Mesendoderm (in vitro differentiated cells): ENCODE measurements at regions not wholly inside any gene's neighbourhood (a gene's known extent, or its start where the extent isn't known, plus 50 kb on each side); places are given as distances from the start of the nearest gene placed in this dataset.

Experiments used
- DNase-seq: peaks from one replicate; pipeline ENCODE4 v3.0.0; 2013
- H2AK5ac ChIP-seq: 2 replicates; pipeline ENCODE4 v1.6.1; 2013; ENCODE audit warnings: low read length, inconsistent platforms
- H2BK120ac ChIP-seq: 2 replicates; pipeline ENCODE4 v1.6.1; 2013; ENCODE audit warnings: low read depth, mild to moderate bottlenecking, low read length, moderate library complexity, mixed read lengths
- H2BK15ac ChIP-seq: replicated peaks from 2 replicates; pipeline ENCODE4 v1.6.1; 2013; ENCODE audit warnings: low read depth, mild to moderate bottlenecking, moderate library complexity
- H2BK5ac ChIP-seq: 2 replicates; pipeline ENCODE4 v1.6.1; 2013; ENCODE audit warnings: low read length, inconsistent platforms
- H3K18ac ChIP-seq: 2 replicates; pipeline ENCODE4 v1.6.1; 2013; ENCODE audit warnings: mild to moderate bottlenecking, low read length, mixed read lengths
- H3K23ac ChIP-seq: one replicate; pipeline ENCODE4 v1.6.1; 2013; ENCODE audit warnings: low read length
- H3K27ac ChIP-seq: 2 replicates; pipeline ENCODE4 v1.5.1; 2013; ENCODE audit warnings: low read depth, mild to moderate bottlenecking, inconsistent platforms, low read length, moderate library complexity
- H3K27me3 ChIP-seq: 2 replicates; pipeline ENCODE4 v1.6.1; 2013; ENCODE audit warnings: low read length, control low read depth, mild to moderate bottlenecking, inconsistent platforms; ENCODE audit not compliant: insufficient read depth, poor library complexity
- H3K36me3 ChIP-seq: 2 replicates; pipeline ENCODE4 v1.6.1; 2013; ENCODE audit warnings: low read length, inconsistent platforms; ENCODE audit not compliant: control insufficient read depth, insufficient read depth
- H3K4ac ChIP-seq: one replicate; pipeline ENCODE4 v1.6.1; 2013; ENCODE audit warnings: low read depth, mild to moderate bottlenecking, low read length, moderate library complexity
- H3K4me1 ChIP-seq: 2 replicates; pipeline ENCODE4 v1.6.1; 2013; ENCODE audit warnings: low read depth, low read length, inconsistent platforms; ENCODE audit not compliant: control insufficient read depth
- H3K4me2 ChIP-seq: 2 replicates; pipeline ENCODE4 v1.6.1; 2013; ENCODE audit warnings: low read length
- H3K4me3 ChIP-seq: 2 replicates; pipeline ENCODE4 v1.5.1; 2013; ENCODE audit warnings: mild to moderate bottlenecking, low read length
- H3K56ac ChIP-seq: one replicate; pipeline ENCODE4 v1.6.1; 2013; ENCODE audit warnings: low read length
- H3K79me1 ChIP-seq: 2 replicates; pipeline ENCODE4 v1.6.1; 2013; ENCODE audit warnings: low read length, inconsistent platforms
- H3K79me2 ChIP-seq: 2 replicates; pipeline ENCODE4 v1.6.1; 2013; ENCODE audit warnings: mild to moderate bottlenecking, low read length; ENCODE audit not compliant: control insufficient read depth, insufficient read depth
- H3K9ac ChIP-seq: 2 replicates; pipeline ENCODE4 v1.6.1; 2013; ENCODE audit warnings: low read length, inconsistent platforms
- H4K5ac ChIP-seq: one replicate; pipeline ENCODE4 v1.6.1; 2013; ENCODE audit warnings: low read length
- H4K8ac ChIP-seq: one replicate; pipeline ENCODE4 v1.6.1; 2013; ENCODE audit warnings: low read depth, mild to moderate bottlenecking, control low read depth, low read length, moderate library complexity
- WGBS: extraction: QIAGEN DNeasy Blood & Tissue Kit; methylation state at CpG from one replicate; pipeline ENCODE4 v1.1.7; 2013; ENCODE audit warnings: low lambda C conversion rate, missing lambda C conversion rate; ENCODE audit not compliant: insufficient coverage; ENCODE audit errors: extremely low coverage; 5-methylcytosine and 5-hydroxymethylcytosine counted together

GRCh38 chr2:195124391-195125079 lies 532.5 kb upstream of the SLC39A10 start:
- H2BK15ac ChIP-seq = no peak overlapping the region
- no peak for DNase-seq
- H2AK5ac ChIP-seq = no peak overlapping the region
- no peak overlapping the region for H2BK5ac ChIP-seq
- H3K23ac ChIP-seq = no peak overlapping the region
- H4K5ac ChIP-seq = no peak overlapping the region
- no peaks in the 10 kb centered on the region for H3K27me3 ChIP-seq
- no peak overlapping the region for H3K56ac ChIP-seq
- H3K27ac ChIP-seq = no peak overlapping the region
- no peaks in the 10 kb centered on the region for H3K36me3 ChIP-seq
- H3K4me3 ChIP-seq = no peak overlapping the region
- no peak overlapping the region for H2BK120ac ChIP-seq
- no peak overlapping the region for H4K8ac ChIP-seq
- no peak overlapping the region for H3K18ac ChIP-seq
- no CpG with 5 or more reads among the region's 10 CpGs for WGBS
- no peak overlapping the region for H3K9ac ChIP-seq
- H3K79me2 ChIP-seq = no peaks in the 10 kb centered on the region
- no peak overlapping the region for H3K4me2 ChIP-seq
- H3K79me1 ChIP-seq = no peaks in the 10 kb centered on the region
- H3K4ac ChIP-seq = no peak overlapping the region
- H3K4me1 ChIP-seq = no peaks in the 10 kb centered on the region

GRCh38 chr2:195122653-195123052 lies 534.4 kb upstream of the SLC39A10 start:
- Histone ChIP-seq H3K27me3 (no peaks in the 10 kb centered on the region), H3K56ac (no peak overlapping the region), H3K4me2 (no peak overlapping the region), H3K9ac (no peak overlapping the region), H3K4me3 (no peak overlapping the region), H3K79me2 (no peaks in the 10 kb centered on the region), H2BK120ac (no peak overlapping the region), H4K8ac (no peak overlapping the region), H3K4ac (no peak overlapping the region), H3K23ac (no peak overlapping the region), H4K5ac (no peak overlapping the region), H3K27ac (no peak overlapping the region), H2AK5ac (no peak overlapping the region), H2BK15ac (no peak overlapping the region), H2BK5ac (no peak overlapping the region), H3K79me1 (no peaks in the 10 kb centered on the region), H3K4me1 (no peaks in the 10 kb centered on the region), H3K36me3 (no peaks in the 10 kb centered on the region), H3K18ac (no peak overlapping the region)
- no CpG with 5 or more reads among the region's 1 CpG for WGBS
- no peak for DNase-seq

GRCh38 chr2:195121341-195121740 lies 535.7 kb upstream of the SLC39A10 start:
- no CpG with 5 or more reads among the region's 3 CpGs for WGBS
- Histone ChIP-seq H4K8ac (no peak overlapping the region), H3K4ac (no peak overlapping the region)

GRCh38 chr2:195119231-195119630 lies 537.8 kb upstream of the SLC39A10 start:
- no peak overlapping the region for H2BK5ac ChIP-seq
- no peak overlapping the region for H3K56ac ChIP-seq
- H2BK120ac ChIP-seq = no peak overlapping the region
- H4K8ac ChIP-seq = no peak overlapping the region
- H3K9ac ChIP-seq = no peak overlapping the region
- H3K4me1 ChIP-seq = no peaks in the 10 kb centered on the region
- H2BK15ac ChIP-seq = no peak overlapping the region
- no peaks in the 10 kb centered on the region for H3K27me3 ChIP-seq
- H3K4me2 ChIP-seq = no peak overlapping the region
- no peaks in the 10 kb centered on the region for H3K79me1 ChIP-seq
- no peak overlapping the region for H3K27ac ChIP-seq
- no peak for DNase-seq
- H3K4me3 ChIP-seq = no peak overlapping the region
- H3K23ac ChIP-seq = no peak overlapping the region
- no peaks in the 10 kb centered on the region for H3K36me3 ChIP-seq
- H3K18ac ChIP-seq = no peak overlapping the region
- H2AK5ac ChIP-seq = no peak overlapping the region
- no peak overlapping the region for H3K4ac ChIP-seq
- no peak overlapping the region for H4K5ac ChIP-seq
- H3K79me2 ChIP-seq = no peaks in the 10 kb centered on the region

More at GRCh38 chr2:195121341-195121740, 535.7 kb upstream of the SLC39A10 start:
- H2BK120ac ChIP-seq = no peak overlapping the region
- no peaks in the 10 kb centered on the region for H3K4me1 ChIP-seq
- no peaks in the 10 kb centered on the region for H3K79me2 ChIP-seq
- no peak overlapping the region for H2AK5ac ChIP-seq
- H3K27ac ChIP-seq = no peak overlapping the region
- DNase-seq = no peak
- no peak overlapping the region for H3K4me2 ChIP-seq
- no peak overlapping the region for H2BK15ac ChIP-seq
- no peak overlapping the region for H4K5ac ChIP-seq
- H3K4me3 ChIP-seq = no peak overlapping the region
- no peak overlapping the region for H3K9ac ChIP-seq
- H3K23ac ChIP-seq = no peak overlapping the region
- no peaks in the 10 kb centered on the region for H3K27me3 ChIP-seq
- H3K18ac ChIP-seq = no peak overlapping the region
- no peaks in the 10 kb centered on the region for H3K79me1 ChIP-seq
- H3K36me3 ChIP-seq = no peaks in the 10 kb centered on the region
- H2BK5ac ChIP-seq = no peak overlapping the region
- no peak overlapping the region for H3K56ac ChIP-seq

- H3K79me1 ChIP-seq = no peaks in the 10 kb centered on the region
- no peaks in the 10 kb centered on the region for H3K27me3 ChIP-seq
- no peaks in the 10 kb centered on the region for H3K79me2 ChIP-seq
- no peak overlapping the region for H3K4me3 ChIP-seq
- no peak overlapping the region for H2AK5ac ChIP-seq
- WGBS = no CpG with 5 or more reads among the region's 3 CpGs
- no peak for DNase-seq
- H3K4me1 ChIP-seq = no peaks in the 10 kb centered on the region
- H3K23ac ChIP-seq = no peak overlapping the region
- H3K36me3 ChIP-seq = no peaks in the 10 kb centered on the region
- no peak overlapping the region for H2BK5ac ChIP-seq
- H3K18ac ChIP-seq = no peak overlapping the region
- no peak overlapping the region for H3K4ac ChIP-seq
- no peak overlapping the region for H2BK15ac ChIP-seq
- no peak overlapping the region for H3K56ac ChIP-seq
- H4K5ac ChIP-seq = no peak overlapping the region
- H3K4me2 ChIP-seq = no peak overlapping the region
- no peak overlapping the region for H2BK120ac ChIP-seq
- H3K27ac ChIP-seq = no peak overlapping the region
- H3K9ac ChIP-seq = no peak overlapping the region
- no peak overlapping the region for H4K8ac ChIP-seq
Observed at GRCh38 chr2:195118276-195118675, 538.8 kb upstream of the SLC39A10 start.

GRCh38 chr2:195117011-195117410 lies 540.0 kb upstream of the SLC39A10 start:
- Histone ChIP-seq H2BK120ac (no peak overlapping the region), H3K79me1 (no peaks in the 10 kb centered on the region), H3K36me3 (no peaks in the 10 kb centered on the region), H4K8ac (no peak overlapping the region), H2BK15ac (no peak overlapping the region), H2BK5ac (no peak overlapping the region), H3K9ac (no peak overlapping the region), H3K27me3 (no peaks in the 10 kb centered on the region), H3K18ac (no peak overlapping the region), H3K4ac (no peak overlapping the region), H3K79me2 (no peaks in the 10 kb centered on the region), H3K56ac (no peak overlapping the region), H2AK5ac (no peak overlapping the region), H4K5ac (no peak overlapping the region), H3K4me1 (no peaks in the 10 kb centered on the region), H3K23ac (no peak overlapping the region), H3K27ac (no peak overlapping the region), H3K4me2 (no peak overlapping the region), H3K4me3 (no peak overlapping the region)
- no peak for DNase-seq
